Activated naive CD4-positive, alpha-beta T cell treated with anti-CD3 and anti-CD28 coated beads for 36 hours (primary cell): ENCODE measurements at regions not wholly inside any gene's neighbourhood (a gene's known extent, or its start where the extent isn't known, plus 50 kb on each side); places are given as distances from the start of the nearest gene placed in this dataset.

Experiments used
- CTCF ChIA-PET: fragments of 350-600 bp; sonication (Branson Sonifier 250); formaldehyde crosslinking; loops from one replicate; lab custom pipeline; 2021; ENCODE audit warnings: antibody characterized with exemption; lab: Charles Lee
- DNase-seq: peaks from one replicate; pipeline ENCODE4 v3.0.0-alpha.2; 2020
- H3K27ac Mint-ChIP-seq: one replicate; pipeline ENCODE4 v1.8.0; 2021; ENCODE audit warnings: mild to moderate bottlenecking, mixed read lengths
- H3K27me3 Mint-ChIP-seq: one replicate; pipeline ENCODE4 v1.8.0; 2021; ENCODE audit warnings: low read depth, mixed read lengths
- H3K36me3 Mint-ChIP-seq: one replicate; pipeline ENCODE4 v1.8.0; 2021; ENCODE audit warnings: low read depth, mixed read lengths
- H3K4me1 Mint-ChIP-seq: one replicate; pipeline ENCODE4 v1.8.0; 2021; ENCODE audit warnings: low read depth, mixed read lengths
- H3K4me3 Mint-ChIP-seq: one replicate; pipeline ENCODE4 v1.8.0; 2021; ENCODE audit warnings: mild to moderate bottlenecking, moderate library complexity, mixed read lengths
- H3K9me3 Mint-ChIP-seq: one replicate; pipeline ENCODE4 v1.8.0; 2021; ENCODE audit warnings: mixed read lengths
- intact Hi-C: fragments of 100-400 bp; cut with micrococcal nuclease; formaldehyde crosslinking; loops from one replicate; pipeline ENCODE4 v1.15.1; 2023

- H3K4me1 Mint-ChIP-seq = peaks cover 44% of the 10 kb centered on the region
- no peaks in the 10 kb centered on the region for H3K36me3 Mint-ChIP-seq
- no peaks in the 10 kb centered on the region for H3K27me3 Mint-ChIP-seq
- intact Hi-C loops = loop anchor here (1.0 to 2.0 kb wide), 12 partner anchors 21 to 659 kb away; partner anchors contain the start of gene ZEB1
- peak; percentile 91 for DNase-seq
- CTCF ChIA-PET = interaction anchor here (0.6 to 0.7 kb wide), 2 partner anchors 36 to 103 kb away, joined by 3 to 4 read pairs; no protein-coding TSS in a partner anchor
- no peaks in the 10 kb centered on the region for H3K9me3 Mint-ChIP-seq
- peak overlapping the region; percentile 50 for H3K4me3 Mint-ChIP-seq
- peak overlapping the region; percentile 85 for H3K27ac Mint-ChIP-seq
Observed at GRCh38 chr10:31101123-31101522, 69.5 kb upstream of the ZNF438 start.

DNA sequence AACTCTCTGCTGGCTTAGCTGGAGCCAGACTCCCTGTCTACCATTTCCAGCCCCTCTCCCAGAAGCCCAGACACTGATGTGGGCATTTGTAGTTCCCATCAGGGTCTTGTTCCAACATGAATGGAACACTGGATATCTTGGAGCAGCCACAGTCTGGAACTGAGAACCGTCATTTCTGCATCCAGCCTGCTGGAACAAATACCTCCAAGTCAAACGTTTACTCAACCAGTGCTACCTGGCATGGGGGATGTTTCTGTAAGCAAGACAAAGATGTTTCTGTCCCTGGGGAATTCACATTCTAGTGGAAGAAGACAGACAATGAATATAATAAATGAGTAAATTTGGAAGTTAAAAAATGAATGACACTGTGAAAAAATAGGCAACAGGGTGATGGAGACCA is 70.8 kb upstream of the ZNF438 start:
- no peaks in the 10 kb centered on the region for H3K36me3 Mint-ChIP-seq
- H3K9me3 Mint-ChIP-seq = no peaks in the 10 kb centered on the region
- H3K27ac Mint-ChIP-seq = no peak overlapping the region
- CTCF ChIA-PET = no interaction called here
- no peak overlapping the region for H3K4me3 Mint-ChIP-seq
- no peak for DNase-seq
- intact Hi-C loops = no loop called here
- H3K4me1 Mint-ChIP-seq = peaks cover 40% of the 10 kb centered on the region
- no peaks in the 10 kb centered on the region for H3K27me3 Mint-ChIP-seq

DNA sequence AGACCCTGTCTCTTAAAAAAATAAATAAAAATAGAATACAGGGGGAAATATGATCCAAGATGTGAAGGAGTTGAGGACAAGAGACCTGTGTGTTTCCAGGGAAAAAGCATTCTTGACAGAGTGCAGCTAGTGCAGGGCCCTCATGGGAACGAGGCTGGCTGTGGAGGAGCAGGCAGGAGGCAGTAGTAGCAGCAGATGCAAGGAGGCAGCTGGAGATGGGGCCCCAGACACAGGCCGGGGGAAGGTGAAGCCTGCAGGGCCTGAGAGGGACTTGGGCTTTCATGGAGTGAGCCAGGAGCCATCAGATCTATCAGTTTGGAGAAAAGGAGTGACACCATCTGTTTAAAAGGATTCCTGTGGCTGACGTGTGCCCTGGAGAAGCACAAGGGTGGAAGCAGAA is 71.4 kb upstream of the ZNF438 start:
- Mint-ChIP-seq H3K9me3 (no peaks in the 10 kb centered on the region), H3K27me3 (no peaks in the 10 kb centered on the region), H3K4me3 (no peak overlapping the region), H3K4me1 (peaks cover 39% of the 10 kb centered on the region), H3K36me3 (no peaks in the 10 kb centered on the region), H3K27ac (no peak overlapping the region)
- CTCF ChIA-PET = no interaction called here
- DNase-seq = no peak
- intact Hi-C loops = no loop called here

- Mint-ChIP-seq H3K36me3 (peaks cover 2% of the 10 kb centered on the region), H3K4me1 (no peaks in the 10 kb centered on the region), H3K27me3 (peaks cover 2% of the 10 kb centered on the region), H3K4me3 (no peak overlapping the region), H3K9me3 (peaks cover 5% of the 10 kb centered on the region), H3K27ac (no peak overlapping the region)
- CTCF ChIA-PET = no interaction called here
- DNase-seq = no peak
- intact Hi-C loops = no loop called here
Observed at GRCh38 chr10:31112961-31113360, 81.3 kb upstream of the ZNF438 start.

DNA sequence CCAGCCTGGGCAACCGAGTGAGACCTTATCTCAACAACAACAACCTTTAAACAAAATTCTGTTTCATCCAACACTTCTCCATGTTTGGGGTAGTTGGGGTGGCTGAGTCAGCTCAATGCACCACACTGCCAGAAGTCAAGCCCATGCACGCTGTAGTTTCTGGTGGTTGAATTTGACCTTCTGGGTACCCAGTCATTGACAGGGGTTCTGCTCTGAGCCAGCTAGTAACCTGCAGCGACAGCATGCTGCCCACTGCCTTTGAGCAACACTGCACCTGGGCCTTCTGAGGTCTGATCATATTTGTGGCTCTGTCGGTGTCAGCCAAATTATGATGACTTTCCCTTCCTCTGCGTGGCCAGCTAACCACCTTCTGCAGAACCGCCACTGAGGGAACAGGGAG is 84.6 kb upstream of the ZNF438 start:
- Mint-ChIP-seq H3K27me3 (peaks cover 2% of the 10 kb centered on the region), H3K4me1 (peaks cover under 1% of the 10 kb centered on the region), H3K4me3 (no peak overlapping the region), H3K27ac (no peak overlapping the region), H3K36me3 (no peaks in the 10 kb centered on the region), H3K9me3 (no peaks in the 10 kb centered on the region)
- CTCF ChIA-PET = no interaction called here
- intact Hi-C loops = no loop called here
- no peak for DNase-seq

DNA sequence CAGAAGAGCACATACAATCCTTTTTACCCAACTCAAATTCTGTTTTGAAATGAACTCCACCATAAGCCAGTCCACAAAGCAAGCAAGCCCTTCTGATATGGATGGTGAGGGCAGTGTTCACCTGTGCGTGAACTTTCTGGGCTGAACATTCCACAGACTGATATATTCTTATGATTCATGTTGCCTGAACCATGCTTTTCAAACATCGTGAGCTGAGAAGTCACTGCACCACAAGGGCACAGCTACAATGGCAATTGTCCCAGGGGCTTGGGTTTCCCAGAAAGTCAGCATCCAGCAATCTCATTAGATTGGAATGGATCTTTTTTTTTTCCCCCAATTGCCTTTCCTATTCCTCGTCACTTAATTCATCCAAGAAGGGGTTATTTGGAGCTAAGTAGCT is 86.9 kb upstream of the ZNF438 start:
- no peaks in the 10 kb centered on the region for H3K27me3 Mint-ChIP-seq
- intact Hi-C loops = no loop called here
- H3K9me3 Mint-ChIP-seq = no peaks in the 10 kb centered on the region
- H3K4me1 Mint-ChIP-seq = peaks cover 11% of the 10 kb centered on the region
- H3K4me3 Mint-ChIP-seq = no peak overlapping the region
- DNase-seq = no peak
- no peak overlapping the region for H3K27ac Mint-ChIP-seq
- CTCF ChIA-PET = interaction anchor here (0.7 kb wide), 1 partner anchor 29 kb away, joined by 4 read pairs; no protein-coding TSS in a partner anchor
- no peaks in the 10 kb centered on the region for H3K36me3 Mint-ChIP-seq

DNA sequence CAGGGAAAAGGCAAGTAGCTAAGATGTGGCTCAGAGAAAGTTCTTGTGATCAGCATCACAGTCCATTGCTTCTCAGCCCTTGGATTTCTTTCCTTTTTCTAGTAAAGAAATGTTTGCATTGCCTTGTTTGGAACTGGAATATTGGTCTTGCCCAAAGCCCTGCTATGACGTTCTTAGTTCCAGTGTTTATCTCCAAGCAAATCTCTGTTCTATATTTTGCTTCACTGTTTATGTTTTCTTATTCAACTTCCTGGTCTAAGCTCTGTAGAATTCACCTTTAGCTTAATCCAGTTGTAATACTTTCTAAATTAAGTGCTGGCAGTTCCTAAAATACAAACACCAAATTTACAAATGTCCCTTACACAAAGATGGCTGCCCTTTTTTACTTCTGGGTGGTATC is 88.7 kb upstream of the ZNF438 start:
- Mint-ChIP-seq H3K9me3 (no peaks in the 10 kb centered on the region), H3K4me3 (no peak overlapping the region), H3K27me3 (no peaks in the 10 kb centered on the region), H3K27ac (no peak overlapping the region), H3K36me3 (no peaks in the 10 kb centered on the region), H3K4me1 (peaks cover 19% of the 10 kb centered on the region)
- CTCF ChIA-PET = interaction anchor here (1.1 kb wide), 1 partner anchor 11 kb away, joined by 4 read pairs; no protein-coding TSS in a partner anchor
- intact Hi-C loops = no loop called here
- DNase-seq = no peak

DNA sequence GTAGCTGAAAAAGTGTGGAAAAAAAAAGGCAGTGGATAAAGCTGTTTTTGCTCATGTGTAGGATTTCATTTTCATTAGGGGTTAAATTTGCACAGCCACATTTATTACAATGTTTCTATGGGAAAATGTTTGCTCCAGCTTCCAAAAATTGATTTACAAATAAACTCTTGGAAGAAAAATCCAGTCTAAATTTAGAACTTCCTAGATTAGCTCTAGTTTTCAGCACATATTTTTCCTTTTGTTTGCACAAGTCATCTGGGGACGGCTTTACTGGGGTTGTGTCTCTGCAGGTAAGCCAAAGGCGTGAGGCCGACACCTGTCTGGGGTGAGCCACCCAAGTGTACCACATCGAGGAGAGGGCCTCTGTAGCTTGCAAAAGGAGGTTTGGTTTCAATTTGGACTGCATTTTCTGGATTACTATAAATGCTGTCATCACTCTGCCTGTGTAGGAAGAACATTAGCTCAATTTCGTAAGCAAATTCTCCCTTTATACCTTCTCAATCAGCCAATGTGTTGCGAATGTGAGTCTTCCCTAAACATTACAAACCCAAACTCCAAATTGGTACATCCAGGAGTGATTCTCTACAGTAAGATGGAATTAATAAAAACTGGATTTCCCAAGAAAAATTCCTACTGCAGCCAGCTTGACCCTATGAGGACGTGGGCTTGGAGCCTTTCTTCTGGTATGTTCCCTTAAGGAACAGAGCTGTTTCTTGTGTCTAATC is 89.5 kb upstream of the ZNF438 start:
- H3K27me3 Mint-ChIP-seq = no peaks in the 10 kb centered on the region
- H3K36me3 Mint-ChIP-seq = no peaks in the 10 kb centered on the region
- H3K4me1 Mint-ChIP-seq = peaks cover 22% of the 10 kb centered on the region
- DNase-seq = no peak
- H3K27ac Mint-ChIP-seq = no peak overlapping the region
- no peak overlapping the region for H3K4me3 Mint-ChIP-seq
- intact Hi-C loops = no loop called here
- H3K9me3 Mint-ChIP-seq = no peaks in the 10 kb centered on the region
- CTCF ChIA-PET = no interaction called here

DNA sequence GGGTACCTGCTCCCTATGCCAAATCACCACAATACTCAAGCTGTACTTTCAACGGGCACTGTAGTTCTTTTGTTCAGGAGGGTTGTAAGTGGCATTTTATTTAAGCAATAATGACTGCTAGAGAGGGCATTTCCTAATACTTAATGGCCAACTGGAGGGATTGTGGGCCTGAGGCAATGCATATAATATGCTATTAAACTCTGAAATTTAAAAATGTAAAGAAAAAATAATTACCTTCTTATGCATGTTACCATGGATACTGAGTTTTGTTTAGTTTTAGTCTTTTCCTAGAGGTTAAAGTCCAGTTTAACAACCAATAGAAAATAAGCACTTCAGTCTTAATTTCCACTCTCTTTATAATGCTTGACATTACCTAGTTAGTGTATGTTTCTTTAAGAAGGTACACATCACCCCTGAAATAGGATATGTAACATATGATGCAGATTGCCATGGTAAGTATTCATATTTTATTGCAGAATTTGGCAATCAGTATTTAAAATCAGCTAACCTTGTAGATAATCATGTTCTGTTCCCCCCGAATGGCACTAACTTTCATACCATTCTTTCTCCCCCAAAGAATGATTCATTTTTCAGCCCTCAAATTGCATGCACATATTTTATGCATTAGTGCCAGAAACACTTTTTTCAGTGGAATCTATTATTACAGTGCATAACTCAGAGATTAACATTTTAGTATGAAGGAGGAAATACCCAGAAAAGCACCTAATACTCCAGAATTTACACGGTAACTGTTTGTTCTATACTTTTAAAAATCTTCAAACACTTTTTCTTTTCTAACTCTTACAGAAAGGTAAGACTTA is 90.3 kb upstream of the ZNF438 start:
- Mint-ChIP-seq H3K27me3 (no peaks in the 10 kb centered on the region), H3K9me3 (no peaks in the 10 kb centered on the region), H3K27ac (no peak overlapping the region), H3K4me1 (peaks cover 28% of the 10 kb centered on the region), H3K36me3 (no peaks in the 10 kb centered on the region), H3K4me3 (no peak overlapping the region)
- intact Hi-C loops = loop anchor here (1.0 kb wide), 1 partner anchor 21 kb away; no protein-coding TSS in a partner anchor
- CTCF ChIA-PET = no interaction called here
- no peak for DNase-seq

- H3K27ac Mint-ChIP-seq = no peak overlapping the region
- no peak for DNase-seq
- no peaks in the 10 kb centered on the region for H3K36me3 Mint-ChIP-seq
- H3K4me3 Mint-ChIP-seq = no peak overlapping the region
- intact Hi-C loops = no loop called here
- H3K27me3 Mint-ChIP-seq = no peaks in the 10 kb centered on the region
- CTCF ChIA-PET = no interaction called here
- no peaks in the 10 kb centered on the region for H3K9me3 Mint-ChIP-seq
- H3K4me1 Mint-ChIP-seq = peaks cover 28% of the 10 kb centered on the region
Observed at GRCh38 chr10:31123946-31124345, 92.3 kb upstream of the ZNF438 start.

DNA sequence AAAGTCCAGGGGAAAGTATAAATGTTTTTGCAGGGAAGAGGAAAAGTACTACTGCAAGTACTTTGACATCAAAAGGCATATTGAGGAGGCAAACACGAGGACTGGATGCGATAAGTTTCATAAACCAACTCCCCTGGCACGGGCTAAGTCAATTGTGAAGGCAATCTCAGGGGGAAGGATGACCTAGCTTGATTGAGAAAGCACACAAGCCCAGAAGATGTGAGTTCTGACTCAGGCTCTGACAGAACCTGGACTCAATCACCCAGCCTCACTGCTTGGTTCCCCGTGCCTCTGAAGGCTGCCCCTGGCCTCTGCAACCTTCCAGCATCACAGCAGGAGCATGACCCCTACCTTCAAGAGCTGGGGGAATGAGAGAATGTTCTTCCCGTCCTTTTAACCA is 93.2 kb upstream of the ZNF438 start:
- H3K27me3 Mint-ChIP-seq = no peaks in the 10 kb centered on the region
- H3K27ac Mint-ChIP-seq = no peak overlapping the region
- peaks cover 28% of the 10 kb centered on the region for H3K4me1 Mint-ChIP-seq
- intact Hi-C loops = no loop called here
- H3K4me3 Mint-ChIP-seq = no peak overlapping the region
- CTCF ChIA-PET = no interaction called here
- H3K36me3 Mint-ChIP-seq = no peaks in the 10 kb centered on the region
- DNase-seq = no peak
- H3K9me3 Mint-ChIP-seq = no peaks in the 10 kb centered on the region

DNA sequence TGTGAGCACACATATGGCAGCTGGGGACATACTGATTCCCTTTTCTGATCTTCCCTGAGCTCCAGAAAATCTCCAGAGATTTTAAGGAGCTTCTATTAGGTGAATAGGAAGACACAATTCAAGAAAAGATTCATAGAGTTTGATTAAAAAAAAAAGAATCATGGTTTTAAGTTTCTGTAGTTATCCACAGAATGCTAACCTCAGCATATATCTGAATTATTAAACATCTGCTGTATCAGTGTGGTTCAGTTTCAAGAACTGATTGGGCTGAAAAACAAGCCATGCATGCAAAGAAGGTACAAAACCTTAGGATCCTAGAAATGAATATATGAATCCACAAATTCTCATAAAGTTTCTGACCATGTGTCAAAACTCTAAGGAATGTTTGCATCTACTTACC is 94.1 kb upstream of the ZNF438 start:
- H3K4me1 Mint-ChIP-seq = peaks cover 28% of the 10 kb centered on the region
- no peak for DNase-seq
- no peaks in the 10 kb centered on the region for H3K27me3 Mint-ChIP-seq
- H3K4me3 Mint-ChIP-seq = no peak overlapping the region
- no peaks in the 10 kb centered on the region for H3K36me3 Mint-ChIP-seq
- intact Hi-C loops = no loop called here
- no peaks in the 10 kb centered on the region for H3K9me3 Mint-ChIP-seq
- CTCF ChIA-PET = no interaction called here
- H3K27ac Mint-ChIP-seq = no peak overlapping the region

DNA sequence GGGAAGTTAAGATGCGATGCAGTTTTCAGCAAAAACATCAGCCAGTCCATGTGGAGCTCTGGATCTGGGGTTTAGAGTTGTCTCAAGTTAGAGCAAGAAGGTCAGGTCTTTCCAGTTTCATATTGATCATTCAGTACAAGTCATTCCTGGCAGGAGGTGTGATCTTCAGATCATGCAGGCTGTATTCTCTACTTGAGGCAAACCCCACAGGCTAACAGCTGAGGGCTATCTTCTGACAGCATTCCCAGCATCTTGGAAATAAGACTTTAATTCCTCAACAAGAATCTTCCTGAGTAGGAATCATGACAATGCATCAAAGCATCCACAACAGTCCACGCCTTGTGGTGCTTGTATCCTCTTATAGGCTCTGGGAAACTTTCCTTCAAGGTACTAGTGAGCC is 94.9 kb upstream of the ZNF438 start:
- H3K27ac Mint-ChIP-seq = no peak overlapping the region
- no peak for DNase-seq
- H3K9me3 Mint-ChIP-seq = no peaks in the 10 kb centered on the region
- CTCF ChIA-PET = no interaction called here
- H3K4me3 Mint-ChIP-seq = no peak overlapping the region
- H3K27me3 Mint-ChIP-seq = no peaks in the 10 kb centered on the region
- no peaks in the 10 kb centered on the region for H3K36me3 Mint-ChIP-seq
- peaks cover 24% of the 10 kb centered on the region for H3K4me1 Mint-ChIP-seq
- intact Hi-C loops = no loop called here
